BJ (cell line): ENCODE measurements at regions not wholly inside any gene's neighbourhood (a gene's known extent, or its start where the extent isn't known, plus 50 kb on each side); places are given as distances from the start of the nearest gene placed in this dataset.

ENCODE experiments used
- CTCF ChIA-PET: fragments of 350-600 bp; formaldehyde crosslinking; extraction: SDS; loops from one replicate; lab custom pipeline; 2021; ENCODE audit warnings: antibody characterized with exemption, inconsistent platforms; lab: Yijun Ruan, JAX
- POLR2A ChIA-PET: fragments of 300-600 bp; sonication (Branson Sonifier 250); formaldehyde crosslinking; extraction: SDS; loops from one replicate; lab custom pipeline; 2021; ENCODE audit warnings: antibody characterized with exemption; lab: Charles Lee
- DNase-seq: peaks from one replicate; pipeline ENCODE4 v3.0.0-alpha.2; 2011; ENCODE audit warnings: low read depth
- H3K27me3 ChIP-seq: 2 replicates; pipeline ENCODE4 v1.6.0; 2011; ENCODE audit warnings: low read length; ENCODE audit not compliant: control insufficient read depth, insufficient read depth
- H3K36me3 ChIP-seq: 2 replicates; pipeline ENCODE4 v1.5.1; 2011; ENCODE audit warnings: low read length; ENCODE audit not compliant: control insufficient read depth, insufficient read depth
- H3K4me3 ChIP-seq: 2 replicates; pipeline ENCODE4 v1.5.1; 2011; ENCODE audit warnings: low read depth, mild to moderate bottlenecking, control low read depth, low read length
- TF ChIP-seq, protein P1 (sequence below): IDR thresholded peaks from 2 replicates; pipeline ENCODE4 v1.5.1; 2011; ENCODE audit warnings: low read depth, mild to moderate bottlenecking, control low read depth, inconsistent platforms, low read length, moderate library complexity; ENCODE audit not compliant: insufficient read depth

DNA sequence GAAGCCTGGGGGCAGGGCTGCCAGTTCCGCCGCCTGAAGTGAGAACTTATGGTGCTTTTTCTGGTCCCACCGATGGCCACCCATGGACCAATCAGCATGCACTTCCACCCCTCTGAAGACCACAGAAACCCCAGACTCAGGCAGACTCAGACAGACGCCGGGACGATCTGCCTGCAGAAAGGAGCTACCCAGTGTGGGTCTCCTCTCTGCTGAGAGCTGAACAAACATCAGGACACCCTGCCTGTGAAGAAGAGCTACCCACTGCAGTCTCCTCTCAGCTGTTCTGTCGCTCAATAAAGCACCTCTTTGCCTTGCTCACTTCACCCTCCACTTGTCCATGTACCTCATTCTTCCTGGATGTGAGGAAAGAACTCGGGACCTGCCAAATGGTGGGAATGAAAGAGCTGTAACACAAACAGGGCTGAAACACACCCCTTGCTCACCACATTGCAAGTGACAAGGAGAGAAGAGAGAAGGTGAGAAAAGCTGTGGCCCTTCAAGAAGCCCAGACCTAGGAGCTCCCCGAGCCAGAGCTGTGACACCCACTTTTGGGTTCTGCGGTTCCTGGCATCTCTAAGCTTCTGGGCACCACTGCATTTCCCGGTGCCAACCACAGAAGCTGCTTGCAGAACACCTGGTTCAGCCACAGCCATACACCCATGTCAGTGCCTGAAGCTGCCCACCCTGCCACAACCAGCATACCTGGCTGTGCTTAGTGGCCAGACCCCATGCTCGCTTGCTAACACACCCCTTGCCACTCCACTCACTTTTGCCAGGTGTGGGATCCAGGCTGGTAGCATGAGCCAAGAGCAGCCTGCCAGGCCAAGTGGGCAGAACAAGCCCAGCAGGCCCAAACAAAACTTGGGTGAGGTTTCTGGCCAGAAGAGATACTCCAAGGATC lies 114.3 kb upstream of the TSLP start:
- CTCF ChIA-PET: no interaction called here

DNA sequence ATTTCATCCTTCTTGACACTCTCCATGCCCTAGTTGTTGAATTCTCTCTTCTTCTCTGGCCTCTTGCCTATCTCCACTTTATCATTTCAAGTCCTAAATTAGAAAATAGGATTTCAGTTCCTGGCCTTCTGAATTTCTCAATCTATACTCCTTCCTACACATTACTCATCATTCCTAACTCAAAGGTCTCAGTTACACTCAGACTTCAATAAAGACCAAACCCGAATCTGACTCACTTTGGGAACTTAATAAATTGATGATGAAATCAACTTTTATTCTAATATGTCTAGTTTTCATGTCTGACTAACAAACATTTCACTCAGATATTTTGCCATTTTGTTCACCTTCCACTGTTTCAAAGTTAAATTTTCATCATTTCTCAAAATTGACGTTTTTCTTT lies 113.6 kb upstream of the TSLP start:
- TF ChIP-seq, protein P1, sequence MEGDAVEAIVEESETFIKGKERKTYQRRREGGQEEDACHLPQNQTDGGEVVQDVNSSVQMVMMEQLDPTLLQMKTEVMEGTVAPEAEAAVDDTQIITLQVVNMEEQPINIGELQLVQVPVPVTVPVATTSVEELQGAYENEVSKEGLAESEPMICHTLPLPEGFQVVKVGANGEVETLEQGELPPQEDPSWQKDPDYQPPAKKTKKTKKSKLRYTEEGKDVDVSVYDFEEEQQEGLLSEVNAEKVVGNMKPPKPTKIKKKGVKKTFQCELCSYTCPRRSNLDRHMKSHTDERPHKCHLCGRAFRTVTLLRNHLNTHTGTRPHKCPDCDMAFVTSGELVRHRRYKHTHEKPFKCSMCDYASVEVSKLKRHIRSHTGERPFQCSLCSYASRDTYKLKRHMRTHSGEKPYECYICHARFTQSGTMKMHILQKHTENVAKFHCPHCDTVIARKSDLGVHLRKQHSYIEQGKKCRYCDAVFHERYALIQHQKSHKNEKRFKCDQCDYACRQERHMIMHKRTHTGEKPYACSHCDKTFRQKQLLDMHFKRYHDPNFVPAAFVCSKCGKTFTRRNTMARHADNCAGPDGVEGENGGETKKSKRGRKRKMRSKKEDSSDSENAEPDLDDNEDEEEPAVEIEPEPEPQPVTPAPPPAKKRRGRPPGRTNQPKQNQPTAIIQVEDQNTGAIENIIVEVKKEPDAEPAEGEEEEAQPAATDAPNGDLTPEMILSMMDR: no peak
- Histone ChIP-seq H3K36me3 (no peaks in the 10 kb centered on the region), H3K4me3 (no peak overlapping the region), H3K27me3 (no peaks in the 10 kb centered on the region)
- ChIA-PET CTCF (no interaction called here), POLR2A (no interaction called here)
- DNase-seq: no peak

More for the DNA sequence above, 114.3 kb upstream of the TSLP start:
- no peaks in the 10 kb centered on the region for H3K27me3 ChIP-seq
- POLR2A ChIA-PET: no interaction called here
- DNase-seq: no peak
- TF ChIP-seq, protein P1: no peak
- H3K4me3 ChIP-seq: no peak overlapping the region
- no peaks in the 10 kb centered on the region for H3K36me3 ChIP-seq

DNA sequence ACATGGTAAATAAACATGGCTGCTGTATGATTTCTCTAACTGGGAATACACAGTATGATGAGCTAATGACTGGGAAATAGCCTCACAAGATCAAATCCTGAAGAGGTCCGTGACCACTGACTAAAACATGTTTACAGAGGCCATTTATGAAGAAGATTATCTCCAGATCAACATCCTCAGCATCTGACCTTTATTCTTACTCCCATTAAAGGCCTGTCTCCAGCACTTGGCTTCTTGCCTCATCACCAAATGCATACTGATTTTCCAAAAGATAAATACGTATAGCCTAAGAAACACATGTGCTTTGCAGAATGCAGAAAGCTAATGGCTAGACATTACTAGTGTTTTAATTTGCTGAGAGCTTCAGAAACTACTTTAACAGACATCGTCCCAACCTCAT lies 108.0 kb upstream of the TSLP start:
- Histone ChIP-seq H3K36me3 (no peaks in the 10 kb centered on the region), H3K4me3 (no peak overlapping the region), H3K27me3 (no peaks in the 10 kb centered on the region)
- ChIA-PET POLR2A (no interaction called here), CTCF (interaction anchor here (1.6 kb wide), 1 partner anchor 29 kb away, joined by 4 read pairs; no protein-coding TSS in a partner anchor)
- TF ChIP-seq, protein P1: no peak
- DNase-seq: no peak

DNA sequence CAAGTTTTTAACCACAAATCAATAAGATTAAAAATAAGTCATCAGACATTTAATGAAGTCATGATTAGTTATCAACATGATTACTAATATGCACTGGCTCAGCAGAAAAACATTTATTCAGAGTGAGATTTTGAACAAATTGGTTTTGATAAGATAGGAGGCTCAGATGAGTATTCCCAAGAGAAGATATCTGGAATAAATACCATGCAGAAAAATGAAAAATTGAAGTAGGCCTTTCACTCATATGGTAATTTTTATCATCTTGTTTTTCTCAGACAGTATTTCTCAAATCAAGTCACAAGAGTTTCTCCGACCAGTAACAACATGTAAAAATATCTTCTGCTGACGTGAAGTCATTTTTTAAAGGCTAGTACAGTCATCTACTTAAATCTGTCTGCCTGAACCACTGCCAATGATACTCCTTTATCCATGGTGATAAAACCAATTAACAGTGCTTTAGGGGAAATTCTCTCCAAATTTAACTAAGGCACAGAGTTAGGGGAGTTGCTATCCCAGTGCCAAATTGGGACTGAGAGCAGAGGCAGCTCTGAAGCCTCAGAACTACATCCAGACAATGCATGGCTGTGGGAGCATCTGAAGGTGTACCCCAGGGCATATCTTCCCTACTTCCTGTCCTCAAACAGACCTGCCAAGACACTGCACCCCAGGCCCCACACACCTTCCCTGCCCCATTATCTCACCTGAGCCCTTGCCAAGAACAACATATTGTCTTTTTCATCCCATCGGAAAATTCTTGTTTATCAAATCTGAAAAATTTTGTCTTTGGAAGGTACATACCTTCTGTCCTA lies 105.5 kb upstream of the TSLP start:
- TF ChIP-seq, protein P1: no peak
- Histone ChIP-seq H3K4me3 (no peak overlapping the region), H3K27me3 (no peaks in the 10 kb centered on the region), H3K36me3 (no peaks in the 10 kb centered on the region)
- DNase-seq: no peak
- ChIA-PET CTCF (no interaction called here), POLR2A (no interaction called here)

DNA sequence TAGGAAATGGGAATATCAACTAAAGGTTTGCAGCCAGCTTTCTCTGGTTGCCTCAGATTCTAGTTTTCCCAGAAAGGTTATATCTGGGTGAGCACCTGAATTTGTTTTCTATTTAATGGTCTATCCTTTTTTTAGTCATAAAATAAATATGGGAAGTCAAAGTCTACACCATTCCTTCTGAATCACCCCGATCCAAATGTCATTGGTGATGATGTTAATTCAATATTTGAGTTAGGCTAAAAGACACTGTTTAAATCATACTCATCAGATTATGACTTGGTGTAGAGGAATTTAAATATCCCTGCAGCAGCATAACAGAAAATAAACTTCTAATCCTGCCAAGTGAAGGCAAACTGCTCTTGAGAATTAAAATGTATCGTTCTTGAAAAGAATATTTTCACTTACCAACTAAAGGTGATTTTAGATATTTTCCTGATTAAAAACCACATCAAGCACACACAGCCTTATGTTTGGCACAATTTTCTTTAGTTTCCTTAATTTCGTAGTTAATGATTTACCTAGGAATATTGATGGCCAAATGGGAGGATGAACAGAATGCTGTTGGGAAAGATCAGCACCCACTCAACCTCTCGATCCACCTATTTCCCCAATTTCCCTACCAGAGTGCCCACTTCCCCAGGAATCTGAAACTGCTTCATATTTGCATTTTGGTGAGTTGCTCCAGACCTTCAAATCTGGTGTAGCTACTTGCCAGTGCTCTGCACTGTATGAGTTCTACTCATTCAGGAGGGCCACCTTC lies 103.1 kb upstream of the TSLP start:
- no peaks in the 10 kb centered on the region for H3K27me3 ChIP-seq
- POLR2A ChIA-PET: no interaction called here

More for the DNA sequence above, 103.1 kb upstream of the TSLP start:
- no peak for DNase-seq
- Histone ChIP-seq H3K36me3 (no peaks in the 10 kb centered on the region), H3K4me3 (no peak overlapping the region)
- CTCF ChIA-PET: no interaction called here
- TF ChIP-seq, protein P1: no peak
